COR-L47 (cell line): ENCODE measurements at regions not wholly inside any gene's neighbourhood (a gene's known extent, or its start where the extent isn't known, plus 50 kb on each side); places are given as distances from the start of the nearest gene placed in this dataset.
"Not testable (repeated sequence)": the region's sequence is repeated elsewhere in the genome, so short reads cannot be mapped to it uniquely, and the experiment has no call there.

Experiments used
- DNase-seq: peaks from one replicate; lab custom pipeline; 2025; lab: John Stamatoyannopoulos, UW

- DNase-seq, result no peak
Observed at GRCh38 chr3:150357923-150358607, 50.0 kb upstream of the TSC22D2 start.

- no peak for DNase-seq
Observed at GRCh38 chr3:150357140-150357539, 51.0 kb upstream of the TSC22D2 start.

- DNase-seq, result no peak
Observed at GRCh38 chr3:150355574-150355973, 52.5 kb upstream of the TSC22D2 start.

- DNase-seq, result no peak
Observed at GRCh38 chr3:150352931-150353330, 55.2 kb upstream of the TSC22D2 start.

GRCh38 chr3:150351398-150351797 is 56.7 kb upstream of the TSC22D2 start:
- DNase-seq, result no peak

- DNase-seq, result no peak
Observed at GRCh38 chr3:150349314-150350097, 58.6 kb upstream of the TSC22D2 start.

- DNase-seq, result no peak
Observed at GRCh38 chr3:150348500-150348899, 59.6 kb upstream of the TSC22D2 start.

- no peak for DNase-seq
Observed at GRCh38 chr3:150346981-150347863, 60.9 kb upstream of the TSC22D2 start.

- no peak for DNase-seq
Observed at GRCh38 chr3:150346266-150346665, 61.8 kb upstream of the TSC22D2 start.

GRCh38 chr3:150345021-150345538 is 63.0 kb upstream of the TSC22D2 start:
- DNase-seq, result no peak

- DNase-seq, result no peak
Observed at GRCh38 chr3:150344079-150344759, 63.9 kb upstream of the TSC22D2 start.

GRCh38 chr3:150342896-150343467 is 65.1 kb upstream of the TSC22D2 start:
- DNase-seq, result no peak

- DNase-seq, result no peak
Observed at GRCh38 chr3:150341891-150342290, 66.2 kb upstream of the TSC22D2 start.

- DNase-seq, result not testable (repeated sequence)
Observed at GRCh38 chr3:150336363-150336762, 71.7 kb upstream of the TSC22D2 start.

GRCh38 chr3:150335631-150336030 is 72.5 kb upstream of the TSC22D2 start:
- no peak for DNase-seq

GRCh38 chr3:150334974-150335373 is 73.1 kb upstream of the TSC22D2 start:
- no peak for DNase-seq

- DNase-seq, result no peak
Observed at GRCh38 chr3:150333477-150333876, 74.6 kb upstream of the TSC22D2 start.

- no peak for DNase-seq
Observed at GRCh38 chr3:150331978-150332568, 76.0 kb upstream of the TSC22D2 start.

- no peak for DNase-seq
Observed at GRCh38 chr3:150330872-150331271, 77.2 kb upstream of the TSC22D2 start.

GRCh38 chr3:150330174-150330573 is 77.9 kb upstream of the TSC22D2 start:
- no peak for DNase-seq

GRCh38 chr3:150329408-150329807 is 78.7 kb upstream of the TSC22D2 start:
- DNase-seq, result no peak
